Bronchial epithelial cell (primary cell): ENCODE measurements at regions not wholly inside any gene's neighbourhood (a gene's known extent, or its start where the extent isn't known, plus 50 kb on each side); places are given as distances from the start of the nearest gene placed in this dataset.
A peak's percentile ranks its signal among the peaks of the same experiment; 100 is the strongest.

Source experiments
- DNase-seq: peaks from one replicate; pipeline ENCODE4 v3.0.0-alpha.2; 2010; ENCODE audit warnings: low read depth
- FAIRE-seq: peaks from 2 replicates; lab custom pipeline; 2011; peaks lifted over from hg19 to GRCh38; lab: Jason Lieb, UNC
- H3K27me3 ChIP-seq: 2 replicates; pipeline ENCODE4 v1.5.1; 2011; ENCODE audit warnings: low read length; ENCODE audit not compliant: control insufficient read depth, insufficient read depth
- H3K36me3 ChIP-seq: 2 replicates; pipeline ENCODE4 v1.5.1; 2011; ENCODE audit warnings: low read length; ENCODE audit not compliant: control insufficient read depth, insufficient read depth
- H3K4me3 ChIP-seq: 2 replicates; pipeline ENCODE4 v1.5.1; 2011; ENCODE audit warnings: mild to moderate bottlenecking, low read depth, low read length, control low read depth
- TF ChIP-seq, protein P1 (sequence below): IDR thresholded peaks from 2 replicates; pipeline ENCODE4 v1.5.1; 2011; ENCODE audit warnings: mild to moderate bottlenecking, moderate library complexity, low read length, control low read depth, inconsistent platforms; ENCODE audit not compliant: insufficient read depth, severe bottlenecking

DNA sequence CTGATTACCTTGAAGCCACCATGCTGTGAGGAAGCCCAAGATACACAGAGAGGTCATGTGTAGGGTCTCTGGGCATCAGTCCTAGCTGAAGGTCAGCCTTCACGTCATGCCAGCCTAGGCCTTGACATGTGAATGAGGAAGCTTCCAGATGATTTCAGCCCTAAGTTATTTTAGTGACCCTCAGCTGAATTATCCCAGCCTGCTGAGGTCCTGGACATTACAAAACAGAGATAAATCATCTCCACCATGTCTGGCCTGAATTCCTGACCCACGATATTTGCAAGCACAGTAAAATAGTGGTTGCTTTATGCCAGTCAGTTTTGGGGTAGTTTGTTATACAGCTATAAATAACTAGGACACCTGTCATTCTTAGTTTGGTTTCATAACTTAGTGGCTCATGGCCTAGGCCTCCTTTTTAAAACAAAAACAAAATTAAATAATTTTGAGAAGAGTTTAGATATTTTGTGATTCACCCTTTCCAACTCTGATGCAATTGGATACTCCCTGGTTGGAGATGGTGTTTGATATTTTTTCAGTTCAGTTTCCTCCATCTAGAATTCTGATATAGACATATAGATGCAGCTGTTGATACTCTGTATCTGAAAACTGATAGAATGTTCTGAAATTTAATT, 571.3 kb upstream of the CLINT1 start:
- TF ChIP-seq, protein P1, sequence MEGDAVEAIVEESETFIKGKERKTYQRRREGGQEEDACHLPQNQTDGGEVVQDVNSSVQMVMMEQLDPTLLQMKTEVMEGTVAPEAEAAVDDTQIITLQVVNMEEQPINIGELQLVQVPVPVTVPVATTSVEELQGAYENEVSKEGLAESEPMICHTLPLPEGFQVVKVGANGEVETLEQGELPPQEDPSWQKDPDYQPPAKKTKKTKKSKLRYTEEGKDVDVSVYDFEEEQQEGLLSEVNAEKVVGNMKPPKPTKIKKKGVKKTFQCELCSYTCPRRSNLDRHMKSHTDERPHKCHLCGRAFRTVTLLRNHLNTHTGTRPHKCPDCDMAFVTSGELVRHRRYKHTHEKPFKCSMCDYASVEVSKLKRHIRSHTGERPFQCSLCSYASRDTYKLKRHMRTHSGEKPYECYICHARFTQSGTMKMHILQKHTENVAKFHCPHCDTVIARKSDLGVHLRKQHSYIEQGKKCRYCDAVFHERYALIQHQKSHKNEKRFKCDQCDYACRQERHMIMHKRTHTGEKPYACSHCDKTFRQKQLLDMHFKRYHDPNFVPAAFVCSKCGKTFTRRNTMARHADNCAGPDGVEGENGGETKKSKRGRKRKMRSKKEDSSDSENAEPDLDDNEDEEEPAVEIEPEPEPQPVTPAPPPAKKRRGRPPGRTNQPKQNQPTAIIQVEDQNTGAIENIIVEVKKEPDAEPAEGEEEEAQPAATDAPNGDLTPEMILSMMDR = no peak
- FAIRE-seq (no peak), DNase-seq (peak; percentile 25)

GRCh38 chr5:158429564-158429963, 570.6 kb upstream of the CLINT1 start:
- H3K27me3 ChIP-seq = no peaks in the 10 kb centered on the region
- no peaks in the 10 kb centered on the region for H3K36me3 ChIP-seq
- FAIRE-seq (no peak), DNase-seq (peak; percentile 93)
- no peak overlapping the region for H3K4me3 ChIP-seq
- TF ChIP-seq, protein P1 = no peak

More for the DNA sequence above, 571.3 kb upstream of the CLINT1 start:
- no peaks in the 10 kb centered on the region for H3K27me3 ChIP-seq
- no peaks in the 10 kb centered on the region for H3K36me3 ChIP-seq
- H3K4me3 ChIP-seq = no peak overlapping the region

DNA sequence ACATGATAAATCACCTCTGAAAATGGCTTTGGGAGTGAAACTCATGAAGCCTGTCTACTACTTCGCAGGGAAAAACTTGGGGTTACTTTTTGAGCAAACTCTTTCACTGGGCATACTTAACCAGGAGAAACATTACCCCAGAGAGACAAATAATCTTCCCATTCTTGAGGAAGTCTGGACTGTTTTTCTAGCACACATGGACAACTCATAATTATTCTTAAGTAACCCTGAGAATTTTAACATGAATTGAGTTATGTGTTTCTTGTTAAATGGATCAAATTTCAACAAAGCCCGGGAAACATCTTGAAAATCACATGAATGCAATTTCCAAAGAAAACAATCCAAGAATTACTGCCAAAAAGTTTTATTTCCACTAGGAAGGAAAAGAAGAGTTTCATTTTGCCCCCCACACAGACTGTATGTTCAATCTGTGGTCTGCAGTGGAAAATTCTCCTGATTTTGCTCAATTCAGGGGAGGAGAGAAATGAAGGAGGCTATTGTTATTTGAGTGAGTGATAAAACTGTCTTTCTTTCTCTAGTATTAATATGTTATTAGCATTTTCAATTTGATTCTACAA, 564.8 kb upstream of the CLINT1 start:
- no peak for FAIRE-seq
- TF ChIP-seq, protein P1 = no peak
- Histone ChIP-seq H3K36me3 (no peaks in the 10 kb centered on the region), H3K4me3 (no peak overlapping the region), H3K27me3 (no peaks in the 10 kb centered on the region)
- no peak for DNase-seq

DNA sequence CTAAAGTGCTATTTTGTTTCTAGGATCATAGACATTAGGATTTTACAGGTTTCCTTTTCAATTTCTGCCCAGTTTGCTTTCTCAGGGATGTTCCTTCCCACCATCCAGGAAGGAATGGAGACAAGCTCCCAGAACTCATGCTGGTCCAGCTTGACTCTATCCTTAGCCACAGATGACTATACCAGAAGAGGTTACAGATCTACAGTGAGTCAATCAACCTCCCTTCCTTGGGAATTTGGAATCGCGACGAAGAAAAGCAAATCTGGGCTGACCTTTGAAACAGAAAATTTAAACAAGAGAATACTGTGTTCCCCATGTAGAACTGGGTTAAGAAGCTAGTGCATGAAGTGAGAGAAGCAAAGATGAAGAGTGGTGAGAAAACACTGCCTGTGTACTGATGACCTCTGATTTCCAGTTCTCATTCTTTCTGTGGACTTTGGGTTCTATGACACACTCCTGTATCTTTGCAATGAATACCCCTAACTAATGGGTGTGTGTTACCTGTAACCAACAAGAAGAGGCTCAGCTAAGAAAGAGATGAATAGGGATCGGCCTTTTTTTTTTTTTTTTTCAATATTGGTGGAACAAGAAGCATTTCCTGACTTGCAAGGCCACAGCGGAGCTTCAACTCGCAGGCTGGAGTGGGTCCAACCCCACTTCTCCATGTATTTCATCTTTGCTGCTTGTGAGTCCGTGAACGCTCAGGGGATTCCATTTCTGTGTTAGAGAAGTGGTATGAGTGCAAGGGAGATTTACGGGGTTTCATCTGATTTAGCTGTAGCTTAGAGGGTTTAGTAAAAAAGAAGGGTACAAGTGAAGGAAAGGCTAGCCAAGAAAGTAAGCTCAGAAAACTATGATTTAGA, 563.9 kb upstream of the CLINT1 start:
- no peak overlapping the region for H3K4me3 ChIP-seq
- FAIRE-seq = no peak

GRCh38 chr5:158421319-158421718, 562.4 kb upstream of the CLINT1 start:
- FAIRE-seq = no peak
- H3K36me3 ChIP-seq = no peaks in the 10 kb centered on the region

More for the DNA sequence above, 563.9 kb upstream of the CLINT1 start:
- H3K36me3 ChIP-seq = no peaks in the 10 kb centered on the region
- TF ChIP-seq, protein P1 = no peak
- H3K27me3 ChIP-seq = no peaks in the 10 kb centered on the region
- no peak for DNase-seq

More at GRCh38 chr5:158421319-158421718, 562.4 kb upstream of the CLINT1 start:
- H3K4me3 ChIP-seq = no peak overlapping the region
- TF ChIP-seq, protein P1 = no peak
- H3K27me3 ChIP-seq = no peaks in the 10 kb centered on the region
- no peak for DNase-seq
